Neural progenitor cell (in vitro differentiated cells): ENCODE measurements at regions not wholly inside any gene's neighbourhood (a gene's known extent, or its start where the extent isn't known, plus 50 kb on each side); places are given as distances from the start of the nearest gene placed in this dataset.

Experiments used
- DNase-seq: peaks from one replicate; pipeline ENCODE4 v3.0.0-alpha.2; 2016; ENCODE audit warnings: low spot score
- H2AFZ ChIP-seq: fragments of 200-600 bp; sonication (generic); replicated peaks from 2 replicates; pipeline ENCODE4 v1.6.1; 2016; ENCODE audit warnings: antibody characterized with exemption
- H3F3A ChIP-seq: fragments of 200-600 bp; sonication (generic); 2 replicates; pipeline ENCODE4 v1.6.1; 2016; ENCODE audit warnings: antibody characterized with exemption, low read depth
- H3K27ac ChIP-seq: fragments of 200-600 bp; sonication (generic); 2 replicates; pipeline ENCODE4 v1.5.1; 2016; ENCODE audit warnings: mild to moderate bottlenecking
- H3K27me3 ChIP-seq: fragments of 200-600 bp; sonication (generic); 2 replicates; pipeline ENCODE4 v1.6.1; 2016; ENCODE audit warnings: mild to moderate bottlenecking, moderate library complexity
- H3K36me3 ChIP-seq: fragments of 200-600 bp; sonication (generic); 2 replicates; pipeline ENCODE4 v1.5.1; 2016
- H3K4me1 ChIP-seq: fragments of 200-600 bp; sonication (generic); 2 replicates; pipeline ENCODE4 v1.6.1; 2016; ENCODE audit warnings: mixed run types
- H3K4me2 ChIP-seq: fragments of 200-600 bp; sonication (generic); 2 replicates; pipeline ENCODE4 v1.6.1; 2016
- H3K4me3 ChIP-seq: fragments of 200-600 bp; sonication (generic); 2 replicates; pipeline ENCODE4 v1.5.1; 2016
- H3K79me2 ChIP-seq: fragments of 200-600 bp; sonication (generic); 2 replicates; pipeline ENCODE4 v1.6.1; 2016; ENCODE audit warnings: low read depth
- H3K9ac ChIP-seq: fragments of 200-600 bp; sonication (generic); 2 replicates; pipeline ENCODE4 v1.6.1; 2016
- H3K9me3 ChIP-seq: fragments of 200-600 bp; sonication (generic); 2 replicates; pipeline ENCODE4 v1.5.1; 2016; ENCODE audit warnings: low read depth
- H4K20me1 ChIP-seq: fragments of 200-600 bp; sonication (generic); 2 replicates; pipeline ENCODE4 v1.6.1; 2016; ENCODE audit warnings: low read depth
- H3K27ac Mint-ChIP-seq: 3 replicates; pipeline ENCODE4 v1.8.0; 2021; ENCODE audit warnings: mixed read lengths
- H3K27me3 Mint-ChIP-seq: 2 replicates; pipeline ENCODE4 v1.8.0; 2022; ENCODE audit warnings: low read depth, mild to moderate bottlenecking, inconsistent platforms, moderate library complexity, mixed read lengths; ENCODE audit not compliant: insufficient read depth
- H3K36me3 Mint-ChIP-seq: 3 replicates; pipeline ENCODE4 v1.8.0; 2021; ENCODE audit warnings: mixed read lengths
- H3K4me1 Mint-ChIP-seq: 3 replicates; pipeline ENCODE4 v1.8.0; 2021; ENCODE audit warnings: mixed read lengths
- H3K4me3 Mint-ChIP-seq: 3 replicates; pipeline ENCODE4 v1.8.0; 2021; ENCODE audit warnings: mild to moderate bottlenecking, moderate library complexity, mixed read lengths
- H3K9me3 Mint-ChIP-seq: 3 replicates; pipeline ENCODE4 v1.8.0; 2020; ENCODE audit warnings: mixed read lengths
- CTCF ChIP-seq: fragments of 200-600 bp; sonication (generic); IDR thresholded peaks from 2 replicates; pipeline ENCODE4 v1.5.1; 2017; ENCODE audit warnings: antibody characterized with exemption, mild to moderate bottlenecking
- EZH2 ChIP-seq: fragments of 200-600 bp; sonication (generic); IDR thresholded peaks from 2 replicates; pipeline ENCODE4 v1.6.1; 2017; ENCODE audit warnings: antibody characterized with exemption, mild to moderate bottlenecking, moderate library complexity
- EZH2phosphoT487 ChIP-seq: fragments of 200-600 bp; sonication (generic); IDR thresholded peaks from 2 replicates; pipeline ENCODE4 v1.6.1; 2017; ENCODE audit warnings: antibody characterized with exemption

GRCh38 chr4:180618396-180618795 lies 1624.8 kb upstream of the TENM3 start:
- Histone ChIP-seq H3K27me3 (no peaks in the 10 kb centered on the region), H3K36me3 (no peaks in the 10 kb centered on the region), H3K4me2 (no peak overlapping the region), H3K4me1 (no peaks in the 10 kb centered on the region), H2AFZ (no peak overlapping the region), H3K27ac (no peak overlapping the region), H3K9ac (no peak overlapping the region), H4K20me1 (no peaks in the 10 kb centered on the region), H3K4me3 (no peak overlapping the region), H3K9me3 (no peaks in the 10 kb centered on the region), H3K79me2 (no peaks in the 10 kb centered on the region), H3F3A (no peaks in the 10 kb centered on the region)
- no peak for DNase-seq
- Mint-ChIP-seq H3K9me3 (no peaks in the 10 kb centered on the region), H3K36me3 (no peaks in the 10 kb centered on the region), H3K27me3 (peaks cover 2% of the 10 kb centered on the region), H3K4me3 (no peak overlapping the region), H3K4me1 (peaks cover 6% of the 10 kb centered on the region), H3K27ac (no peak overlapping the region)
- TF ChIP-seq CTCF = no peak
- no peak for TF ChIP-seq EZH2
- TF ChIP-seq EZH2phosphoT487 = no peak

- no peaks in the 10 kb centered on the region for H3K36me3 ChIP-seq
- H3K4me3 ChIP-seq = no peak overlapping the region
- H3K9ac ChIP-seq = no peak overlapping the region
- no peaks in the 10 kb centered on the region for H3K27me3 ChIP-seq
- no peak overlapping the region for H2AFZ ChIP-seq
- no peak overlapping the region for H3K4me2 ChIP-seq
- peaks cover 2% of the 10 kb centered on the region for H3K27me3 Mint-ChIP-seq
- H3K79me2 ChIP-seq = no peaks in the 10 kb centered on the region
- H3F3A ChIP-seq = no peaks in the 10 kb centered on the region
- H3K9me3 Mint-ChIP-seq = no peaks in the 10 kb centered on the region
- no peak overlapping the region for H3K27ac ChIP-seq
- H3K27ac Mint-ChIP-seq = no peak overlapping the region
- DNase-seq = no peak
- no peaks in the 10 kb centered on the region for H3K4me1 ChIP-seq
- H4K20me1 ChIP-seq = no peaks in the 10 kb centered on the region
- no peaks in the 10 kb centered on the region for H3K9me3 ChIP-seq
- H3K4me1 Mint-ChIP-seq = peaks cover 6% of the 10 kb centered on the region
- H3K4me3 Mint-ChIP-seq = no peak overlapping the region
- H3K36me3 Mint-ChIP-seq = no peaks in the 10 kb centered on the region
- TF ChIP-seq EZH2phosphoT487 = no peak
- no peak for TF ChIP-seq EZH2
- no peak for TF ChIP-seq CTCF
Observed at GRCh38 chr4:180619440-180619839, 1623.8 kb upstream of the TENM3 start.

GRCh38 chr4:180622254-180622653 lies 1620.9 kb upstream of the TENM3 start:
- H3K4me1 Mint-ChIP-seq = peaks cover 4% of the 10 kb centered on the region
- Histone ChIP-seq H3F3A (no peaks in the 10 kb centered on the region), H3K36me3 (no peaks in the 10 kb centered on the region), H2AFZ (no peak overlapping the region), H3K4me2 (no peak overlapping the region), H3K79me2 (no peaks in the 10 kb centered on the region), H4K20me1 (no peaks in the 10 kb centered on the region), H3K27me3 (no peaks in the 10 kb centered on the region), H3K27ac (no peak overlapping the region), H3K4me1 (no peaks in the 10 kb centered on the region), H3K4me3 (no peak overlapping the region), H3K9me3 (no peaks in the 10 kb centered on the region), H3K9ac (no peak overlapping the region)
- TF ChIP-seq EZH2phosphoT487 (no peak), CTCF (no peak), EZH2 (no peak)
- H3K4me3 Mint-ChIP-seq = no peak overlapping the region
- no peaks in the 10 kb centered on the region for H3K27me3 Mint-ChIP-seq
- H3K36me3 Mint-ChIP-seq = peaks cover 3% of the 10 kb centered on the region
- H3K9me3 Mint-ChIP-seq = no peaks in the 10 kb centered on the region
- no peak overlapping the region for H3K27ac Mint-ChIP-seq
- no peak for DNase-seq
